Progenitor cell of endocrine pancreas (in vitro differentiated cells): ENCODE measurements at regions not wholly inside any gene's neighbourhood (a gene's known extent, or its start where the extent isn't known, plus 50 kb on each side); places are given as distances from the start of the nearest gene placed in this dataset.

Experiments used
- DNase-seq: peaks from one replicate; pipeline ENCODE4 v3.0.0; 2021; ENCODE audit warnings: low spot score; ENCODE audit not compliant: unreplicated experiment
- H3K27ac Mint-ChIP-seq: 2 replicates; pipeline ENCODE4 v1.8.0; 2021; ENCODE audit warnings: mild to moderate bottlenecking, moderate library complexity, mixed read lengths
- H3K27me3 Mint-ChIP-seq: 2 replicates; pipeline ENCODE4 v1.8.0; 2021; ENCODE audit warnings: mixed read lengths
- H3K36me3 Mint-ChIP-seq: 2 replicates; pipeline ENCODE4 v1.8.0; 2022; ENCODE audit warnings: mixed read lengths; ENCODE audit not compliant: insufficient read depth
- H3K4me1 Mint-ChIP-seq: 2 replicates; pipeline ENCODE4 v1.8.0; 2021; ENCODE audit warnings: low read depth, mixed read lengths
- H3K4me3 Mint-ChIP-seq: 2 replicates; pipeline ENCODE4 v1.8.0; 2021; ENCODE audit warnings: low read depth, mild to moderate bottlenecking, moderate library complexity, mixed read lengths
- H3K9me3 Mint-ChIP-seq: 2 replicates; pipeline ENCODE4 v1.8.0; 2021; ENCODE audit warnings: low read depth, mixed read lengths
- TF ChIP-seq, protein P1 (sequence below): fragments of 200-600 bp; sonication (generic); IDR thresholded peaks from one replicate; pipeline ENCODE4 v1.5.0; 2021; ENCODE audit warnings: antibody characterized with exemption, mild to moderate bottlenecking; ENCODE audit not compliant: unreplicated experiment

DNA sequence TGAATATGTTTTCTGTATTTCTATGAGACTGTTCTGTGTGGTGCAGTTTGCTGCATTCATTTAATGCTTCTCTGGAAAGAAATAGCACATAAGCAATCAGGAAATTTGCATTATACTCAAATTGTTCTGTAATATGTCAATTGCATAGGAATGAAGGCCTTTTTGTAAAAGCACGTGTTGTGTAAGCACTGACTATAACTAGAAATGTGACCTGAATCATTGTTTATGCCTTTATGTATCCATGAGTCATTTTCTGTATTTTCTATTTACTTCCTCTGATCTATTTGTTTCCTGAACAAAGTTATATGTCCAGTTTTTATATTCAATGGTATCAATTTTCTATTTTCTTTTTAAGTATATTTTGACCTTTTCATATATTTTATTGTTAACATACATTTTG lies 1455.3 kb downstream of the GRIK2 start:
- TF ChIP-seq, protein P1, sequence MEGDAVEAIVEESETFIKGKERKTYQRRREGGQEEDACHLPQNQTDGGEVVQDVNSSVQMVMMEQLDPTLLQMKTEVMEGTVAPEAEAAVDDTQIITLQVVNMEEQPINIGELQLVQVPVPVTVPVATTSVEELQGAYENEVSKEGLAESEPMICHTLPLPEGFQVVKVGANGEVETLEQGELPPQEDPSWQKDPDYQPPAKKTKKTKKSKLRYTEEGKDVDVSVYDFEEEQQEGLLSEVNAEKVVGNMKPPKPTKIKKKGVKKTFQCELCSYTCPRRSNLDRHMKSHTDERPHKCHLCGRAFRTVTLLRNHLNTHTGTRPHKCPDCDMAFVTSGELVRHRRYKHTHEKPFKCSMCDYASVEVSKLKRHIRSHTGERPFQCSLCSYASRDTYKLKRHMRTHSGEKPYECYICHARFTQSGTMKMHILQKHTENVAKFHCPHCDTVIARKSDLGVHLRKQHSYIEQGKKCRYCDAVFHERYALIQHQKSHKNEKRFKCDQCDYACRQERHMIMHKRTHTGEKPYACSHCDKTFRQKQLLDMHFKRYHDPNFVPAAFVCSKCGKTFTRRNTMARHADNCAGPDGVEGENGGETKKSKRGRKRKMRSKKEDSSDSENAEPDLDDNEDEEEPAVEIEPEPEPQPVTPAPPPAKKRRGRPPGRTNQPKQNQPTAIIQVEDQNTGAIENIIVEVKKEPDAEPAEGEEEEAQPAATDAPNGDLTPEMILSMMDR: no peak
- Mint-ChIP-seq H3K4me3 (no peak overlapping the region), H3K27ac (no peak overlapping the region), H3K4me1 (peaks cover 29% of the 10 kb centered on the region), H3K9me3 (no peaks in the 10 kb centered on the region), H3K27me3 (no peaks in the 10 kb centered on the region), H3K36me3 (no peaks in the 10 kb centered on the region)
- no peak for DNase-seq

GRCh38 chr6:102848210-102848609 lies 1454.7 kb downstream of the GRIK2 start:
- no peaks in the 10 kb centered on the region for H3K27me3 Mint-ChIP-seq

GRCh38 chr6:102841060-102841459 lies 1447.6 kb downstream of the GRIK2 start:
- Mint-ChIP-seq H3K36me3 (no peaks in the 10 kb centered on the region), H3K27me3 (no peaks in the 10 kb centered on the region), H3K9me3 (no peaks in the 10 kb centered on the region), H3K27ac (no peak overlapping the region), H3K4me1 (peaks cover 2% of the 10 kb centered on the region), H3K4me3 (no peak overlapping the region)
- TF ChIP-seq, protein P1: no peak
- DNase-seq: no peak

More at GRCh38 chr6:102848210-102848609, 1454.7 kb downstream of the GRIK2 start:
- H3K27ac Mint-ChIP-seq: no peak overlapping the region
- TF ChIP-seq, protein P1: no peak
- H3K4me1 Mint-ChIP-seq: peaks cover 24% of the 10 kb centered on the region
- no peak overlapping the region for H3K4me3 Mint-ChIP-seq
- H3K36me3 Mint-ChIP-seq: no peaks in the 10 kb centered on the region
- no peaks in the 10 kb centered on the region for H3K9me3 Mint-ChIP-seq
- no peak for DNase-seq

GRCh38 chr6:102832021-102832420 lies 1438.5 kb downstream of the GRIK2 start:
- no peak overlapping the region for H3K27ac Mint-ChIP-seq
- no peaks in the 10 kb centered on the region for H3K4me1 Mint-ChIP-seq
- H3K4me3 Mint-ChIP-seq: no peak overlapping the region
- no peaks in the 10 kb centered on the region for H3K27me3 Mint-ChIP-seq
- no peaks in the 10 kb centered on the region for H3K36me3 Mint-ChIP-seq
- TF ChIP-seq, protein P1: no peak
- no peak for DNase-seq
- peaks cover 8% of the 10 kb centered on the region for H3K9me3 Mint-ChIP-seq

DNA sequence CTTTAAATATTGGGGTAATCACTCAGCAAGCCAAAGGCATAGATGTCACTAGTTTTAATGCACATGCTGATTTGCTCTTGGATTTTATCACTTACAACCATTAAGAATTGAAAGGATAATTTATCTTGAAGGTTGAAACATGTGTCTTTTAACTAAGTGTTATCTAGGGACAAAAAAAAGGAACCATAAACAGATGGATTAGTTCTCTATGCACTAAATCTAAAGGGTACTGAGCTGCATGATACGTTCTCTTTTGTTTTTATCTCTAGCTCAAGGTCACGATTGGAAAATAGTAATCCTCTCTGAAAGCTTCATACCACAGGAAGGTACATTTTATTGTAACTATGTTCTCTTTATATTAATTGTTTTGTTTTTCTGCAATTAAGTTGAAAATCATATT lies 1426.6 kb downstream of the GRIK2 start:
- Mint-ChIP-seq H3K9me3 (no peaks in the 10 kb centered on the region), H3K4me1 (no peaks in the 10 kb centered on the region), H3K4me3 (no peak overlapping the region), H3K27ac (no peak overlapping the region), H3K36me3 (no peaks in the 10 kb centered on the region), H3K27me3 (no peaks in the 10 kb centered on the region)
- DNase-seq: no peak
- TF ChIP-seq, protein P1: no peak
